ENCODE measurements at regions not wholly inside any gene's neighbourhood (a gene's known extent, or its start where the extent isn't known, plus 50 kb on each side); places are given as distances from the start of the nearest gene placed in this dataset.
A peak's percentile ranks its signal among the peaks of the same experiment; 100 is the strongest.

GRCh38 chr2:765369-765768 is 88.2 kb upstream of the TMEM18 start:
- Histone ChIP-seq H4K20me1 (ENCODE audit: control insufficient read depth, insufficient read depth, insufficient read length) (no peaks in the 10 kb centered on the region), H3K9ac (ENCODE audit: extremely low read depth, insufficient read length, low read length) (no peak overlapping the region), H2BK5ac (ENCODE audit: insufficient read length, low read length) (no peak overlapping the region), H2BK120ac (ENCODE audit: low read depth, low read length, poor library complexity, severe bottlenecking) (no peak overlapping the region), H4K8ac (replicated peaks; ENCODE audit: insufficient read length, low read depth, low read length) (no peak overlapping the region), H3K14ac (ENCODE audit: insufficient read depth, low read length) (no peak overlapping the region), H2BK20ac (ENCODE audit: low read depth, low read length, poor library complexity, severe bottlenecking) (no peak overlapping the region), H3K79me2 (ENCODE audit: insufficient read depth, low read length) (no peaks in the 10 kb centered on the region), H3K27me3 (ENCODE audit: insufficient read depth, low read length) (no peaks in the 10 kb centered on the region), H4K91ac (ENCODE audit: insufficient read length, low read depth, low read length) (no peak overlapping the region), H3K23me2 (ENCODE audit: insufficient read length, low read depth, low read length, poor library complexity, severe bottlenecking) (no peaks in the 10 kb centered on the region), H2BK12ac (ENCODE audit: insufficient read length, low read depth, low read length) (no peak overlapping the region), H3K27ac (ENCODE audit: insufficient read length, low read depth, low read length) (no peak overlapping the region), H2AK5ac (ENCODE audit: insufficient read length, low read length) (no peak overlapping the region), H2BK15ac (ENCODE audit: low read depth, low read length) (no peak overlapping the region), H3K79me1 (ENCODE audit: insufficient read depth, low read depth, low read length, poor library complexity, severe bottlenecking) (no peaks in the 10 kb centered on the region), H3K9me3 (ENCODE audit: control insufficient read depth, low read depth, low read length) (no peaks in the 10 kb centered on the region), H3K4ac (ENCODE audit: low read depth, low read length) (no peak overlapping the region), H4K5ac (ENCODE audit: insufficient read length, low read depth, low read length) (no peak overlapping the region), H3K23ac (ENCODE audit: insufficient read length, low read depth, low read length) (peak overlapping the region; percentile 15), H3K4me2 (ENCODE audit: insufficient read depth, insufficient read length, low read length) (no peak overlapping the region), H3K56ac (ENCODE audit: insufficient read length, low read depth, low read length) (no peak overlapping the region), H3T11ph (ENCODE audit: low read length) (no peak overlapping the region), H2AFZ (ENCODE audit: low read length) (no peak overlapping the region), H3K18ac (ENCODE audit: insufficient read length, low read depth, low read length) (no peak overlapping the region), H3K4me1 (ENCODE audit: insufficient read depth, low read length) (no peaks in the 10 kb centered on the region)
- Mint-ChIP-seq H3K36me3 (ENCODE audit: insufficient read depth in 1 of 3, low read depth in 3 of 3) (no peaks in the 10 kb centered on the region; a peak in 1 of 7 replicates), H3K4me3 (no peak overlapping the region), H3K27me3 (ENCODE audit: low read depth) (peaks cover 3% of the 10 kb centered on the region), H3K9me3 (peaks cover 0 to 5% of the 10 kb centered on the region in 2 experiments; a peak in 2 of 5 replicates), H3K27ac (no peak overlapping the region), H3K4me1 (peaks cover 13 to 20% of the 10 kb centered on the region in 2 experiments; a peak in 3 of 4 replicates)
- no peak for DNase-seq
- no peak for TF ChIP-seq CTCF (conservative IDR thresholded peaks at IDR 0.05)
- no CpG with 5 or more reads among the region's 6 CpGs for WGBS (ENCODE audit: extremely low coverage, insufficient read length, low lambda C conversion rate)

Data from H9 (cell line).